Epithelial cell of esophagus (primary cell): ENCODE measurements at regions not wholly inside any gene's neighbourhood (a gene's known extent, or its start where the extent isn't known, plus 50 kb on each side); places are given as distances from the start of the nearest gene placed in this dataset.
A peak's percentile ranks its signal among the peaks of the same experiment; 100 is the strongest.

Source experiments
- DNase-seq: peaks from one replicate; pipeline ENCODE4 v3.0.0; 2010; ENCODE audit warnings: low read depth
- H3K4me3 ChIP-seq: 2 replicates; pipeline ENCODE4 v1.5.1; 2011; ENCODE audit warnings: mild to moderate bottlenecking, low read length, control low read depth
- CTCF ChIP-seq: IDR thresholded peaks from 2 replicates; pipeline ENCODE4 v1.5.1; 2011; ENCODE audit warnings: low read depth, mild to moderate bottlenecking, low read length, control low read depth, inconsistent platforms; ENCODE audit not compliant: insufficient read depth; ENCODE audit errors: missing control alignments

GRCh38 chr6:147065786-147066185 is 138.4 kb upstream of the STXBP5 start:
- DNase-seq = peak; percentile 16
- no peak overlapping the region for H3K4me3 ChIP-seq
- TF ChIP-seq CTCF = no peak

DNA sequence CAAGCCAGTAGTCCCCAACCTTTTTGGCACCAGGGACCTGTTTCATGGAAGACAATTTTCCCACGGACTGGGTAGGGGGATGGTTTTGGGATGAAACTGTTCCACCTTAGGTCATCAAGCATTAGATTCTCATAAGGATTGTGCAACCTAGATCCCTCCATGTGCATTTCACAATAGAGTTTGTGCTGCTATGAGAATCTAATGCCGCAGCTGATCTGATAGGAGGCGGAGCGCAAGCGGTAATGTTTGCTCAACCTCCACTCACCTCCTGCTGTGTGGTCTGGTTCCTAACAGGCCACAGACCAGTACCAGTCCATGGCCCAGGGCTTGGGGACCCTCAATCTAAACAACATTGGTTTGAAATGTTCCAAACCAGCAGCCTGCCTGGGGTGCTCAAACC is 137.0 kb upstream of the STXBP5 start:
- no peak for DNase-seq
- H3K4me3 ChIP-seq = no peak overlapping the region
- no peak for TF ChIP-seq CTCF

- no peak overlapping the region for H3K4me3 ChIP-seq
- no peak for DNase-seq
- no peak for TF ChIP-seq CTCF
Observed at GRCh38 chr6:147071776-147072175, 132.4 kb upstream of the STXBP5 start.

- H3K4me3 ChIP-seq = no peak overlapping the region
- TF ChIP-seq CTCF = no peak
- DNase-seq = no peak
Observed at GRCh38 chr6:147075381-147075780, 128.8 kb upstream of the STXBP5 start.

GRCh38 chr6:147077251-147077650 is 127.0 kb upstream of the STXBP5 start:
- no peak for TF ChIP-seq CTCF
- no peak for DNase-seq
- no peak overlapping the region for H3K4me3 ChIP-seq

GRCh38 chr6:147078106-147078505 is 126.1 kb upstream of the STXBP5 start:
- no peak for TF ChIP-seq CTCF
- no peak overlapping the region for H3K4me3 ChIP-seq
- DNase-seq = no peak

GRCh38 chr6:147078602-147079001 is 125.6 kb upstream of the STXBP5 start:
- DNase-seq = no peak
- no peak for TF ChIP-seq CTCF
- no peak overlapping the region for H3K4me3 ChIP-seq
